Stimulated activated CD4-positive, alpha-beta T cell treated with anti-CD3 and anti-CD28 coated beads, Interleukin-12 subunit alpha, Interleukin-12 subunit beta, amount 100 ng/mL, for 48 hours (primary cell): ENCODE measurements at regions not wholly inside any gene's neighbourhood (a gene's known extent, or its start where the extent isn't known, plus 50 kb on each side); places are given as distances from the start of the nearest gene placed in this dataset.

Experiments
- DNase-seq, 3 donors: peaks; one replicate each; pipeline ENCODE4 v3.0.0-alpha.2; 2020; ENCODE audit warnings: low read depth in 2 of 3, low spot score in 1 of 3

DNA sequence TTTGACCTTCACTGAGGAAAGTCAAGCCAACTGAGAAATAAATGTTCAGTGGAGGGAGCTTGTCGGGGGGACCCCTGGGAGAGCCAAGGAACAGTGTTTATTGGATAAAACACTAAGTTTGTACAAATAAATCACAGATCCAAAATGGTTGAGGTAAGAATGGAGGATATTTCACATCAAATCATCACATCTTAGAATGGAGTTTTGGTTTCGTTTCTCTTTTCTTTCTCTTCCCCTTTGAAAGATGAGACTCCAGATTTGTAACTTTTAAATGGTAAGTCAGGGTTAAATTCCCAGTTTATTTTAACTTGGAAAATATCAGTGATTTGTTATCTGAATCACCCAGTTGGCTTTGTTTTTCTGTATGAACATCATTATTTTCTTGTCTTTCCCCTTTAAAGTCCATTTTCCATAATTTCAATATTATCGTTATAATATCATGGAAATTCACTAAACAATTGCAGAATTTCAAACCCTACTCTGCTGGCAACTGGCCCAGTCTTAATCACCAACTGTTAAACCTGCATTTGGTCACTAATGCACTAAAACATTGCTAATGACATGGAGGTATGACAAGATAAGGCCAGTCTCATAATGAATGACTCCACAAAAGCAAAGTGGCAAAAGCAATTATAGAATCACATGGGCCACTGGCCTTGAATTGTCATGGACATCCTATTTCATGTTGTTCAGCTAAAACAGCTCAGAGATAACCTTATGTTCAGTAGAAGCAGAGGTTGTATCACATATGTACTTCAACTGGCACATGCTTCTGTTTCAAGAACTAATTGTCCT, 295.1 kb downstream of the SHOX2 start:
- DNase-seq: no peak

DNA sequence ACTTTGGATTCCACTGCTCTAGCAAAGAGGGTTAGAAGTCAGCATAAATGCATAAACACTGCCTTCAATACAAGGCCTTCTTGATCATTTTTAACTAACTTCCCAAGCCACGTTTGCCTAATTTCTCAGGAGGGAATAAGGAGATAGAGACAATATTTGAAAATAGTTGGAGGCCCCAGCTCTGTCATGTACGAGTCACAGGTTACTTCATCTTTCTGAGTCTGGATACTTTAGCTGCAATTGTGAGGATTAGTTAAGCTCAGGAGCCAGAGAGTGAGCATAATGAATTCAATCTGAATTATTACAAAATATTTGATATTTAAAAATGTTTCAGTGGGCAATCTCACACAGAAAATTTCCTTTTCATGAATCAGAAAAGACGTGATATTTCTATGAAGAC, 298.9 kb downstream of the SHOX2 start:
- no peak for DNase-seq

DNA sequence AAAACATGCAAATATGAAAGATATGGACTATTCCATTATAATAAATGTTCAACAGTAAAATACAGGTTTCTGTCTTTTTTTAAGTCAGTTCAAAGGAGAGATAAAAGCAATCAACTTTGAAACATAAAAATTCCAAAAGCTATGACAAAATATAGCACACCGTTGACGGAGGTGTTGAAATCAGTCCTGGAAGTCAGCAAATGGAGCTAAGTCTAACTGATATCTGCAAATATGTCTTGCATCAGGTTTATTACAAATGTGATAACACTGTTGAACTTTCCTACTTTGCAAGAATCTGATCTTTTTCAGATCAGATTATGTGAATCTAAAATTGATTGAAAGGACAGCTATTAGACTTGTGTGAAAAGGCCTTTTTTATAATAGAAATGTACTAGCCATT, 300.7 kb downstream of the SHOX2 start:
- DNase-seq: no peak

DNA sequence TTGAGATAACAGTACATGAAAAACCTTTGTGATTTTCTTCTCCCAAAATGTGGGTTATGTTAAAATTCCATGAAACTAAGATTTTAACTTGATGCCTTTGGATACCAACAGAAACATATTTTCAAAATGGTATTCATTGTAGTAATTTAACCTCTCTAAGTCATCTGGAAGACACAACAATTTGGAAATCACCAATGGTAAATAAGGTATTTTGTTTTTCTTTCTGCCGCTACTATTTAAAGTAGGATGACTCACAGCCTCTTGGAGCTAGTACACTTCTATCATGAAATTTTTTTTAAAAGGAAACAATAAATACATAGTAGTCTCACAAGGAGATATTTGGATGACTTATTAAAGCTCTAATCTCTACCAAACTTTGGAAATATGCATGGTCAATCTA, 291.6 kb upstream of the VEPH1 start:
- DNase-seq: no peak

DNA sequence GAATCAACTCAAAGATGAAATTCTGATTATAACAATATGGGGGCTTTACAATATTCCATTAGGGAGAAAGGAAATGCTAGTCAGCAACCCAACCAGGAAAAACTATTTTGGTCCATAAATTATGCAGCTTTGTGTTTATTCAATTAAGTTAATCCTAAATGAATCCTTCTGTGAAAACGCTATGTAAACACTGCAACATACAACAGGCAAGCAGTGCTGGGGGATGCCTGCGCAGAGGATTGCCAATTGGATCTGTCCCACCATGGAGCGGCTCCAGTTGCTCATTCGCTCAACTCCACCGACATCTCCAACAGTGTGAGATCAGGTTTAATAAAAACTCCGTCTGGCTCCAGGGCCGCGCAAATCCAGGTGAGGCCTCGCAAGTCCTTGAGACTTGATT, 290.5 kb upstream of the VEPH1 start:
- no peak for DNase-seq

DNA sequence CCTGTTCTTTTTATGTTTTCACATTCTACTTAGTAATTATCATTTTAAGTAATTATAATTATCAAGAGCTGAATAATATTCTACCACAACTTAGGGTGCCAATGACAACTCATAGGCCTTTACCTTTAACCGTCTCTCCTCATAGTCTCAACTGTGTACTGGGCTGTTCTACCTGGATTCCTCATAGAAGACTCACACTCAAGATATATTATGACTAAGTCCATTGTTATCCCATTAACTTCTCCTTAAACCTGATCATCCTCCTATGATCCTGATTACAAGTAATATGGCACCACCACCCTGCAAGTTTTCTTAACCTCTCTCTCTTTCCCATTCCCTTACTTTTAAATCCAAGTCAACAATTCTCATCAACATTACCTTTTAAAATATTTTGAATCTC, 285.9 kb upstream of the VEPH1 start:
- DNase-seq: no peak

DNA sequence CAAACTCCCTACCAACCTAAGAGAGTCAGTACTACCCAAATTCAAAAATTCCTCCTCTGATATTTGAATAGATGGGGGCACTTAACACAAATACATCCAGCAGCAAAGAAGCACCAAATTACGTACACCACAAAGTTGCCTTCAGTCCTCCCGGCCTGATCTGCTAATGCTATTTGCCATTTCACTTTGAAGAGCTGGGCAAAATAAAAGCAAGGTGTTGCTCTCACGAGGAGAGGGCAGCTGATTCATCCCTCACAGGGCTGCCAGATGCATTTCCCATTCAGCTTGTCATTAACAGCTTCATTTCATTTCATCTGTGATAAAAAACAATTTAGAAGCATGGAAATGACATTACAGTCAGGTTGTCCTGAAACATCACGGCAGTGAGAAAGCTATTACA, 283.4 kb upstream of the VEPH1 start:
- DNase-seq: no peak

DNA sequence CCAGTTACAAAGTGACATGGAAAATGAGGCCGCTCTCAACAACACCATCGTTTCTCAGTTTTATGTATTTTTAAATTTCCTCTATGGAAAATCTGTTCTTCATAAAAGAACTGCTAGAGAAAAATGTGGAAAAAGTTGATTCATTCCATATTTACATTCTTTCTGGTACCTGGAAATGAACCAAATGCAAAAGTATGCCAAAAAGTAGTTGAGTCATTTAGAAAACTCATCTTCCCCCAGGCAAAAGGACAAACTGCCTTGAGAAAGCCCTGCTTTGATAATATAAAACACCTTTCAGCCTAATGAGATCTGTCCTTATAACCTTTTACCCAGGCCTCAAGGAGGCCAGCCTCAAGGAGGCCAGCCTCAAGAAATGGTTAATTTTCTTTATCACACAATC, 283.0 kb upstream of the VEPH1 start:
- DNase-seq: no peak

DNA sequence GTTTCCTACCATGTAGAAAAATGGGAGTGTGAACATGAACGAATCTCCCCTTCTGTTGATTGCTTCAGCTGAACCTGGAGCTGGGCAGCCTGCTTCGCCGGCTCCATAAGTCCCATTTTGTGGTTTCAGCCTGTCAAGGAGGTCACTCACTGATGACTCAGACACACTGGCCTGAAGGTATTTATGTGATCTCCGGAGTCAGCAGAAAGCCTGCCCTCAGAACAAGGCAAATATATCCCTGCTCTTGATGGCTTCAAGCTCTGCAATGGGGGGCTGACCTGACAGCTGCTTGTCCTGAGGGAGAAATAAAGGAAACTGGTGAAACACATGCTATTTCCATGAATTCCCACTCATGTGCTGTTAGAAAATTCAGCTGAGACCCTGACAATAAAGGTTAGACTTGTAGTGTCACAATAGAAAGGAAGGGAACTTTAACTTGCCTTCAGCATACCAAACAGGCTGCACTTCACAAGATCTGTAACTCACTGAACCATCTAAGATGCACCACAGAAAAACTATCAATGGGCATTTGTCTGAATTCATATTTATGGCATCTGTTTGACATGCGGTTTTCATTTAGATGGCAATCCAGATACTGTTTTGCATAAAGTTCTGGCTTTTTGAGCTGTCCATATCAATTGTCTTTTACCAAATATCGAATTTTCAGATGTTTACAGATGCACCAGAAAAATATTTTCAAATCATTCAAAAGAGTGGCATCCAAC, 282.0 kb upstream of the VEPH1 start:
- no peak for DNase-seq

DNA sequence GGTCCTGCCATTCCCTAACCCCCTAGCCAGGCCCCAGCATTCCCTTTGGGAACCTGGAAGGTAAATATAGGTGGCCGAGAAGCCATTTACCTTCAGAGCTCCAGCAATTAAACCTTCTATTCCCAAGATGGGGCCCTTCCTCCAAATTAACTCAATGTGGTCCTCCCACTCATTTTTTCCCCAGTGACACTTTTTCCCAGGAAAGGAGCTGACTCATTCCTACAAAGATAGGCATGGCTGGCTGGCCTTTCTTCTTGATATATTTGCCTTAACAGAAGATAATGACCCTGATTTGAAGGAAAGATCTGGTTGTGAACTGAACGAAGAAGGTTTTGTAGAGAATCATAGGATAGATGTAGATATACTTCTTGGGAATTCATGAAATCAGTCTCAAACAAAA, 279.0 kb upstream of the VEPH1 start:
- DNase-seq: no peak

DNA sequence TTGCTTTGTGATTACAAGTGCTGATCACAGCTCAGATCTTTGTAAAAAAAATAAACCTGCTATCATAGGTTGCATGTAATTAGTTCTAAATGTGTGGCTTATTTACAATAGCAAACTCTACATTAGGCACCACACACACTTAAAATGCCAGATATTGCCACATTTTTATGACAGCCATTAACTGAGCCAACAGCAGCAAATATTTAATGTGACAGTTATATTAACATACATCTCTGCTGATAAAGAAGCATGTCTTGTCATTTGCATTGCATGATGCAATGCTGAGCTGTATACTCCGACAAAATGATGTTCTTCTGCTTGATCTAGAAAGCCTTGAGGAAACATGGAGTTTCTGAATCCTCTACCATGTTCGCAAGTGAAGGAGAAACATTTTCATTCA, 273.6 kb upstream of the VEPH1 start:
- no peak for DNase-seq

DNA sequence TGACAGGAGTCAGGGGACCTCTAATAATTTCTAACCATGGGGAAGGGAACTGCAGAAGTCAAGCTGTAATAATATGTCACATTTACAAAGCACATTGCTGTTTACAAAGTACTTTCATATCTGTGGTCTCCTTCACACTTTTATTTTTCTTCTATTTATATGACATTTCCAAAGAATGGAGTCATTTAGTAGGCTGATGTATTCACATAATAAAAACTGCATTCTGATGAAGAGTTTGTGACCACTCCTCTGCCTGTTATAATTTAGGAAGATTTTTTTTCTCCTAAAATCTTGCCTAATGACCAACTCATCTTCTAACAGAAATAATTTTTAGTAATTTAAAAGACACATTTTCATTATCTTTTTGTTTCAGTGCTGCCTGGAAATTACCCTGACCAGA, 272.2 kb upstream of the VEPH1 start:
- no peak for DNase-seq

DNA sequence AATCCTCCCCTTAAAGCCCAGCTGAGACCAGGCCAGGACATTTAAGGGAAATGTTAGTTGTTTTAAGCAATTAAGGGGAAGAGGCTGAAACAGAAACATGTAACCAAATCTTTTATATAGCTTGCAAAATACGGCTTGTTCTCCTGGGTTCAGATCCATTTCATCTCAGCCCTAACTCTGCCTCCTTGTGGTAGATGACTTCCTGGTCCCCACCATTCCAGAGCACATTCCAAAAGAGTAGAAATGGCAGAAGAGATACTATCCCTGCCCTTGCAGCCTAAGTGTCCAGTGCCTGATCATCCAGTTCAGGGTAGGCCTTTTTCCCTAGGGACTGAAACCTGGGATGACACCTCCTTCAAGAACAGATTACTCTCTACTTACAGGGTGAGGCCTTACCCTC, 266.2 kb upstream of the VEPH1 start:
- DNase-seq: no peak

DNA sequence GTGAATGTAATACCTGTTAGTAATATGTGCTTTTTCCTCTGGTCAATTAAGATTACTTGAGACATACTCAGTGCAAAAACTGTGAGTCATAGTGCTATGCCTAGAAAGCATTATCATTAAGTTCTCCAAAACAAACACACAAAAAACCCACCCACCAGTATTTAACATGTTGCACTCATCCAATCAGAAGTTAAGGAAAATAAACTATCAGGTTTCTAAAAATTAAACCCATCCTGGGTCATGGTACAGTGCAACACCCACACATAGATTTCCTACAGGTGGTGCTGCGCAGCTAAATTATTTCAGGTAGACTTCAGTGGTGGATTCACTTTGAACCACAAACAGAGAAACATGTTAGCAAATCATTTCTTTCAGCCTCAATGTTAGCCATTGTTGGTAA, 264.4 kb upstream of the VEPH1 start:
- DNase-seq: no peak

DNA sequence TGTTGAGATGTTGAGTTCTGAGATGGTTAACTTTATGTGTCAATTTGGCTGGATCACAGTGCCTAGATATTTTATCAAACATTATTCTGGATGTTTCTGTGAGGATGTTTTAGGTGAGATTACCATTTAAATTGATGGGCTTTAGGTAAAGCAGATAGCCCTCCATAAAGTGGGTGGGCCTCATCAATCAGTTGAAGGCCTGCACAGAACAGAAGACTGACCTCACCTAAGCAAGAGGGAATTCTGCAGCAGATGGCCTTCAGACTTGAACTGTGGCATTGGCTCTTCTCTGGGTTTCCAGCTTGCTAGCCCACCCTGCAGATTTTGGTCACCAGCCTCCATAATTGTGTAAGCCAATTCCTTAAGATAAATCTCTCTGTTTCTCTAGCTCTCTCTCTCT, 260.4 kb upstream of the VEPH1 start:
- DNase-seq: no peak

DNA sequence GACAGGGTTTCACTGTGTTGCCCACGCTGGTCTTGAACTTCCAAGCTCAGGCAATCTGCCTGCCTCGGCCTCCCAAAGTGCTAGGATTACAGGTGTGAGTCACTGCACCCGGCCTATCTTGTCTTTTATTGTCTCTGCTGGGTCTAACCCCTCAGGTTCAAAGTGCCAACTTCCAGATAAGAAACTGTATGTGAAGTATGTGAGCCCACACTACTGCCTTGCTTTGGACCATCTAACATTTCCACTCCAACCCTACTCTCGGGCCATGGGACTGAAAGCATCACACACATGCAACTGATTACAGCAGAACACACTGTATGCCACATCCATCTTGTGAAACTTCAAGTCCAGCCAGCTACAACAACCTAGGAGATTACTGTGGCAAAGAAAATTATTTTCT, 256.1 kb upstream of the VEPH1 start:
- no peak for DNase-seq

DNA sequence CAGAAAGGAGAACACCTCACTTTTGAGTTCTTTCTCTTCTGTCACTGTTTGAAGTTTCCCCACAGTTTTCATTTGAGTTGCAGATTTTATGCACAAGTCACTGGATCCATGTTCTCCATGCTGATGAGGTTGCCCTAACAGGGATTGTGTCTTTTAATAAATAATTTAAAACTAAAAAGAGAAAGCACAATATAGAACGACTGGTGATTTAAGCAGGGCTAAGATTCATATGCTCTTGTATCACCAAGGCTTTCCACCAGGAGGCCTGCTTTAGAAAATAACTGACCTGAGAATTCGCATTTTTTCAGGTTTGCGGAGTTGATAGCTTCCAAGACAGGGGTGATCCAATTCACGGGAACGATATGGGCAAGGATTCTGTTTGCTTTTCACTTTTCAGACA, 252.0 kb upstream of the VEPH1 start:
- no peak for DNase-seq

DNA sequence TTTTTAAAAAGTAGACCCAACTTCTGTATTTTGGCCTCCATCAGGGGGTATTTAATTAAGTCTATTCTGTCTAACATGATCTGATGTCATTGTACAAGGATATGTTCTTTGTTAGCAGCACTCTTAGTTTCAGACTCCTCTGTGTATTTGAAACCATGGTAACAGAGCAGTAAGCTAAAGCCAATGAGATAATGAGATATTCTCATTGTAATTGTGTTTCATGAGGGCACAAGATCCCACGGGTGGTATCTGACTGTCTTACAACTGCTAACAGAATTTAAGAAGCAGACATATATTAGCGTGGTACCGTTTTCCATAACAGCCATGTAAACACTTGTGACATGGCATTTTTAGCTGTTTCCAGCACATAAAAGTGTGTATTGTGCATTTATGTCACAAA, 251.2 kb upstream of the VEPH1 start:
- no peak for DNase-seq

DNA sequence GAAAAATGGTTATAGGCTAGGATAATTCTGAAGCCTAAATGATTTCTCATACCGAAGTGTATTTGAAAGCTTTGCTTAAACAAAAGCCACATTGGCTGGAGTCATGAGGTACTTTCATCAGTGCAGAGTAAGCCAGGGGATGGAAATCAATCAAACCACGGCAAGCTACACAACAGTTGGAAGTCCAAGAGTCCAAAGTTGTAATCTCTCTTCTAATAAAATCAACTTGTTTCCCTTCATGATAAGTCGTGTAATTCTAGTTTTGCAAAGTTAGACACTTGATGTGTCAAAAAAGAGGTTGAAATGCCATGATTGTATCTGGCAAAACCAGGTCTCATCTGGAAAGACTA, 250.5 kb upstream of the VEPH1 start:
- no peak for DNase-seq

DNA sequence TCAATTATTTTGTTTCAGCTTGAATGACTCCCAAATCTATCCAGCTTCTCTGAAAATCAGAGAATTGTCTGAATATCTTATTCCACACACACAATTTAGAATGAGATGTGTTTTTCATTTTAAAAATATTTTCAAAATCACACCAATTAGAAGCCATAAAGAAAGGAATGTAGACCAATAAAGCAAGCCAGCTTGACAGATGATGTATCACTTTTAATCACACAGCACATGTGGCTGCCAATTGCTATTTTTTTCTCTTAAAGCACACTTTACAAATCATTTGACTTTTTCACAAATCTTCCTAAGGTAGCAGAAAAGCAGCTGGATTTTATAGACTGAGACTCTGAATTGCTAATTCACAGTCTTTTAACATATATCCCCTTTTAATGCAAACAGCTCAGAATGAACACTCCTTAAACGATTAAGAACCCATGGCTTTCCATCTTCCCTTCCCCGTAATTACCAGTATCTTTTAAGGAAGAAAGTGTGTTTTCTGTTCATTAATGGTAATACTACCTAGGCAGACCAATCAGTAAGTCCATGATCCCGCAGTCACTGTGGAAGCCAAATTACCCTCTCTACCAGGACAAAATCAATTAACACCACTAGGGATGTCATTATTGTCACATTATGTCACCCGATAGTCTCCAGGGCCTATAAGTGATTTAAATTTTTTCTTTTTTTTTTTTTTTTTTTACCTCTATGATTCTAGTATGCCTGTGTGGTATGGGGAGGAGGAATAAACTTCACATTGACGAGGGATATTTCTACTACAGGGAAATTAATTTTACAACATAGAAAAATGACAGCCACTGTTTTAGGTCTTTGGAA, 250.0 kb upstream of the VEPH1 start:
- no peak for DNase-seq

DNA sequence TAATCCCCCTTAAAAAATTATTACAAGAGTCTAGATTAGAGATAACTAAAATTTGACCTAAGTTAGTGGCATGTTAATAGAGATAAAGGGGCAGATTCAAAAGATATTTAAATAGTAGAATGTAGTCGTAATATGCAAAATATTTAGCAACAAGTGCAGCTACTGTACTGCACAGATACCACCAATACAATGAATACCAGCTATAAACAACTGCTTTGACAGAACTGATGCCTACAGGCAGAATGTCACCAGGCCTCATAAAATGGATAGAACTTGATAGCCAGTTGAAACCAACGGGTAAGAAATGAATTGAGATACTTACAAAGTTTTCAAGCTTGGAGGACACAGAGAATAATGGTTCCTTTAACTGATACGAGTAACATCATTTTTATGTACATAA, 249.3 kb upstream of the VEPH1 start:
- no peak for DNase-seq

DNA sequence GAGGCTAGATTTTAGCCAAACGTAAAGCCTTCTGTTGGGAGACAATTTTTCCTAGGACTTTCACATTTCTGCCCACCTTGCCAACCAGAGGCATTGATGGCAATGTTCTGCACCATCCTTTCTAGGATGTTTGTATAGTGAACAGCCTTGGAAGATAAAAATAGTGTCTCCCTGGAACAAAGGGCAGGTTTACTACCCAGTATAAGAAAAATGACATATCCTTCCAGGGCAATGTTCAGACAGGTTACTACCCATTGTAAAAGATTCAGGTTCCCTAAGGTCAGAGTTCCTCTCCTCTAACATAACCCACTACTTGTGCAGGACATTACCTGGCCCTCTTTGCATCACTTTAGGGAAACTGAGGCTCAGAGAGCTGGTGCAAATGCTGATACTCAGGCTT, 248.2 kb upstream of the VEPH1 start:
- DNase-seq: no peak
